ENCODE measurements at regions not wholly inside any gene's neighbourhood (a gene's known extent, or its start where the extent isn't known, plus 50 kb on each side); places are given as distances from the start of the nearest gene placed in this dataset.

DNA sequence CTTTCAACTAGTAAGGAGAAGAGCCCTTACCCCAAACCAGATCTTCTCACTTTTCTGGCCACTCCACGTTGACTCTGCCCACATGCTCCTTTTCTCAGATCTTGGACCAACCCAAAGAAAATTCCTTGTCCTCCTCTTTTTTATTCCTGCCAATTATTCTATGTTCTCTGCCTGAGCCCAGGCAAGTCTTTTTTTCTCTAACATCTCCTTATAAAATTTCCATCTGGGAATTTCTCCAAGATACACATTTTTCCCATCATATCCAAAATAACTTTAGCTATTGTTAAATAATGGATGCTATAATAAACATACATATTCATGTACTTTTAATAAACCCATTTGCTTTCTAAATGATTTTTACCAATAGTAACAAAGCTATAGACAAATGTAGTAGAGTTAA lies 726.0 kb upstream of the ZNF385D start:
- DNase-seq, result no peak
- H3K4me1 ChIP-seq (ENCODE audit: control insufficient read depth in 1 of 2, insufficient read depth in 2 of 2, low read depth in 1 of 2, low read length in 1 of 2), result peaks cover 0 to 3% of the 10 kb centered on the region in 2 experiments; a peak in 1 of 4 replicates
- H3K4me2 ChIP-seq, result no peak overlapping the region
- peaks cover 9% of the 10 kb centered on the region for H3F3A ChIP-seq (replicated peaks; ENCODE audit: insufficient read depth)
- H3K9me3 ChIP-seq, result no peaks in the 10 kb centered on the region
- H3K36me3 ChIP-seq (replicated peaks in 1 of 2; ENCODE audit: control insufficient read depth in 1 of 2, insufficient read depth in 2 of 2, low read length in 1 of 2), result no peaks in the 10 kb centered on the region
- POLR2A ChIA-PET, result no interaction called here
- CTCF ChIA-PET, result no interaction called here
- no peaks in the 10 kb centered on the region for H3K9me2 ChIP-seq
- no peak overlapping the region for H2AFZ ChIP-seq (ENCODE audit: low read depth)
- H3K9ac ChIP-seq, result no peak overlapping the region
- no peak overlapping the region for H3K4me3 ChIP-seq (ENCODE audit: low read depth in 2 of 2, low read length in 1 of 2)
- H3K27ac ChIP-seq (ENCODE audit: low read depth in 2 of 2, low read length in 1 of 2), result no peak overlapping the region
- H4K20me1 ChIP-seq (ENCODE audit: insufficient read depth), result no peaks in the 10 kb centered on the region
- H3K27me3 ChIP-seq (ENCODE audit: insufficient read depth), result no peaks in the 10 kb centered on the region
- no peaks in the 10 kb centered on the region for H3K79me2 ChIP-seq (ENCODE audit: insufficient read depth)
- no peak for TF ChIP-seq FOXJ3 (CRISPR knock-in tag; IDR thresholded peaks at IDR 0.05)
- TF ChIP-seq, protein P1, sequence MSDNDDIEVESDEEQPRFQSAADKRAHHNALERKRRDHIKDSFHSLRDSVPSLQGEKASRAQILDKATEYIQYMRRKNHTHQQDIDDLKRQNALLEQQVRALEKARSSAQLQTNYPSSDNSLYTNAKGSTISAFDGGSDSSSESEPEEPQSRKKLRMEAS (IDR thresholded peaks at IDR 0.05; ENCODE audit: low read depth), result no peak
- TF ChIP-seq, protein P2, sequence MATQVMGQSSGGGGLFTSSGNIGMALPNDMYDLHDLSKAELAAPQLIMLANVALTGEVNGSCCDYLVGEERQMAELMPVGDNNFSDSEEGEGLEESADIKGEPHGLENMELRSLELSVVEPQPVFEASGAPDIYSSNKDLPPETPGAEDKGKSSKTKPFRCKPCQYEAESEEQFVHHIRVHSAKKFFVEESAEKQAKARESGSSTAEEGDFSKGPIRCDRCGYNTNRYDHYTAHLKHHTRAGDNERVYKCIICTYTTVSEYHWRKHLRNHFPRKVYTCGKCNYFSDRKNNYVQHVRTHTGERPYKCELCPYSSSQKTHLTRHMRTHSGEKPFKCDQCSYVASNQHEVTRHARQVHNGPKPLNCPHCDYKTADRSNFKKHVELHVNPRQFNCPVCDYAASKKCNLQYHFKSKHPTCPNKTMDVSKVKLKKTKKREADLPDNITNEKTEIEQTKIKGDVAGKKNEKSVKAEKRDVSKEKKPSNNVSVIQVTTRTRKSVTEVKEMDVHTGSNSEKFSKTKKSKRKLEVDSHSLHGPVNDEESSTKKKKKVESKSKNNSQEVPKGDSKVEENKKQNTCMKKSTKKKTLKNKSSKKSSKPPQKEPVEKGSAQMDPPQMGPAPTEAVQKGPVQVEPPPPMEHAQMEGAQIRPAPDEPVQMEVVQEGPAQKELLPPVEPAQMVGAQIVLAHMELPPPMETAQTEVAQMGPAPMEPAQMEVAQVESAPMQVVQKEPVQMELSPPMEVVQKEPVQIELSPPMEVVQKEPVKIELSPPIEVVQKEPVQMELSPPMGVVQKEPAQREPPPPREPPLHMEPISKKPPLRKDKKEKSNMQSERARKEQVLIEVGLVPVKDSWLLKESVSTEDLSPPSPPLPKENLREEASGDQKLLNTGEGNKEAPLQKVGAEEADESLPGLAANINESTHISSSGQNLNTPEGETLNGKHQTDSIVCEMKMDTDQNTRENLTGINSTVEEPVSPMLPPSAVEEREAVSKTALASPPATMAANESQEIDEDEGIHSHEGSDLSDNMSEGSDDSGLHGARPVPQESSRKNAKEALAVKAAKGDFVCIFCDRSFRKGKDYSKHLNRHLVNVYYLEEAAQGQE (IDR thresholded peaks at IDR 0.05; ENCODE audit: low read depth, low read length), result no peak
- 78% methylated on average over 1 of the region's 1 CpG for WGBS (ENCODE audit: low lambda C conversion rate)

DNA sequence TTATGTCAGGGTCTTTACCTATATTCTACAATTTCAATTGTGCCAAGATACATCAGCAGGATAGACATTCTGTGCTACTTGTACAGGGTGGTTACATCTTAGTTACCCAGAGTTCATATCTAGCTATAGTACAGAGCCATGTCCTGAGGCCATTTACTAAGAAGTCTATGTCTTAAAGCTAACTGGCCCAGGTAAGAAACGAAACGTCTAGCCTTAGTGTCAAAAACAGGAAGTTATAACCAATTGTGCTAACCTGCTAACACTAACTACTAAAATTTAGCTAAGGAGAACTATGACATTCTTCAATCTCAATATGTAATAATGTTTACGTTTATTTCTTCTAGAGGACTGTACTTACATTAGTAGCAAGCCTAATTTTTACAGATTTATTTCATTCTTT lies 717.2 kb upstream of the UBE2E2 start:
- POLR2A ChIA-PET, result no interaction called here
- 58% methylated on average over 3 of the region's 3 CpGs for WGBS (ENCODE audit: low lambda C conversion rate)

More for the DNA sequence above, 717.2 kb upstream of the UBE2E2 start:
- H3K4me3 ChIP-seq (ENCODE audit: low read depth in 2 of 2, low read length in 1 of 2), result no peak overlapping the region
- CTCF ChIA-PET, result no interaction called here
- H4K20me1 ChIP-seq (ENCODE audit: insufficient read depth), result no peaks in the 10 kb centered on the region
- H3F3A ChIP-seq (replicated peaks; ENCODE audit: insufficient read depth), result no peaks in the 10 kb centered on the region
- no peak overlapping the region for H3K9ac ChIP-seq
- H3K79me2 ChIP-seq (ENCODE audit: insufficient read depth), result no peaks in the 10 kb centered on the region
- H3K4me2 ChIP-seq, result no peak overlapping the region
- TF ChIP-seq, protein P3, sequence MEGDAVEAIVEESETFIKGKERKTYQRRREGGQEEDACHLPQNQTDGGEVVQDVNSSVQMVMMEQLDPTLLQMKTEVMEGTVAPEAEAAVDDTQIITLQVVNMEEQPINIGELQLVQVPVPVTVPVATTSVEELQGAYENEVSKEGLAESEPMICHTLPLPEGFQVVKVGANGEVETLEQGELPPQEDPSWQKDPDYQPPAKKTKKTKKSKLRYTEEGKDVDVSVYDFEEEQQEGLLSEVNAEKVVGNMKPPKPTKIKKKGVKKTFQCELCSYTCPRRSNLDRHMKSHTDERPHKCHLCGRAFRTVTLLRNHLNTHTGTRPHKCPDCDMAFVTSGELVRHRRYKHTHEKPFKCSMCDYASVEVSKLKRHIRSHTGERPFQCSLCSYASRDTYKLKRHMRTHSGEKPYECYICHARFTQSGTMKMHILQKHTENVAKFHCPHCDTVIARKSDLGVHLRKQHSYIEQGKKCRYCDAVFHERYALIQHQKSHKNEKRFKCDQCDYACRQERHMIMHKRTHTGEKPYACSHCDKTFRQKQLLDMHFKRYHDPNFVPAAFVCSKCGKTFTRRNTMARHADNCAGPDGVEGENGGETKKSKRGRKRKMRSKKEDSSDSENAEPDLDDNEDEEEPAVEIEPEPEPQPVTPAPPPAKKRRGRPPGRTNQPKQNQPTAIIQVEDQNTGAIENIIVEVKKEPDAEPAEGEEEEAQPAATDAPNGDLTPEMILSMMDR (IDR thresholded peaks at IDR 0.05), result no peak
- TF ChIP-seq FOSL2 (IDR thresholded peaks at IDR 0.05; ENCODE audit: borderline replicate concordance, low read depth), result no peak
- TF ChIP-seq RCOR1 (IDR thresholded peaks at IDR 0.05; ENCODE audit: low read length), result no peak
- TF ChIP-seq EP300 (IDR thresholded peaks at IDR 0.05; ENCODE audit: borderline replicate concordance in 1 of 2, low read depth in 1 of 2, low read length in 1 of 2), result no peak
- no peak for TF ChIP-seq SMC3 (IDR thresholded peaks at IDR 0.05; ENCODE audit: low read depth, low read length)
- TF ChIP-seq GATA2 (CRISPR knock-in tag; IDR thresholded peaks at IDR 0.05), result no peak
- no peak for TF ChIP-seq MEF2A (IDR thresholded peaks at IDR 0.05; ENCODE audit: borderline replicate concordance, low read depth)
- TF ChIP-seq, protein P2 (IDR thresholded peaks at IDR 0.05; ENCODE audit: low read depth, low read length), result no peak
- TF ChIP-seq, protein P4, sequence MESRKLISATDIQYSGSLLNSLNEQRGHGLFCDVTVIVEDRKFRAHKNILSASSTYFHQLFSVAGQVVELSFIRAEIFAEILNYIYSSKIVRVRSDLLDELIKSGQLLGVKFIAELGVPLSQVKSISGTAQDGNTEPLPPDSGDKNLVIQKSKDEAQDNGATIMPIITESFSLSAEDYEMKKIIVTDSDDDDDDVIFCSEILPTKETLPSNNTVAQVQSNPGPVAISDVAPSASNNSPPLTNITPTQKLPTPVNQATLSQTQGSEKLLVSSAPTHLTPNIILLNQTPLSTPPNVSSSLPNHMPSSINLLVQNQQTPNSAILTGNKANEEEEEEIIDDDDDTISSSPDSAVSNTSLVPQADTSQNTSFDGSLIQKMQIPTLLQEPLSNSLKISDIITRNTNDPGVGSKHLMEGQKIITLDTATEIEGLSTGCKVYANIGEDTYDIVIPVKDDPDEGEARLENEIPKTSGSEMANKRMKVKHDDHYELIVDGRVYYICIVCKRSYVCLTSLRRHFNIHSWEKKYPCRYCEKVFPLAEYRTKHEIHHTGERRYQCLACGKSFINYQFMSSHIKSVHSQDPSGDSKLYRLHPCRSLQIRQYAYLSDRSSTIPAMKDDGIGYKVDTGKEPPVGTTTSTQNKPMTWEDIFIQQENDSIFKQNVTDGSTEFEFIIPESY (IDR thresholded peaks at IDR 0.05; ENCODE audit: borderline replicate concordance, low read depth), result no peak
- no peak for TF ChIP-seq NRF1 (IDR thresholded peaks at IDR 0.05; ENCODE audit: low read depth, low read length)
- no peak for TF ChIP-seq GABPA (IDR thresholded peaks at IDR 0.05; ENCODE audit: low read depth)
- TF ChIP-seq, protein P1 (IDR thresholded peaks at IDR 0.05; ENCODE audit: low read depth), result no peak
- no peak overlapping the region for H2AFZ ChIP-seq (ENCODE audit: low read depth)
- H3K9me3 ChIP-seq, result no peaks in the 10 kb centered on the region
- DNase-seq, result no peak
- H3K27ac ChIP-seq (ENCODE audit: low read depth in 2 of 2, low read length in 1 of 2), result no peak overlapping the region
- H3K4me1 ChIP-seq (ENCODE audit: control insufficient read depth in 1 of 2, insufficient read depth in 2 of 2, low read depth in 1 of 2, low read length in 1 of 2), result no peaks in the 10 kb centered on the region
- H3K36me3 ChIP-seq (replicated peaks in 1 of 2; ENCODE audit: control insufficient read depth in 1 of 2, insufficient read depth in 2 of 2, low read length in 1 of 2), result no peaks in the 10 kb centered on the region
- no peaks in the 10 kb centered on the region for H3K27me3 ChIP-seq (ENCODE audit: insufficient read depth)
- H3K9me2 ChIP-seq, result no peaks in the 10 kb centered on the region

Data from SK-N-SH (cell line).